T-helper 2 cell treated with Interferon-gamma antibody and Interleukin-4, amounts not matched to agents 5 μg/mL and 100 μg/mL, for 36 hours (primary cell): ENCODE measurements at regions not wholly inside any gene's neighbourhood (a gene's known extent, or its start where the extent isn't known, plus 50 kb on each side); places are given as distances from the start of the nearest gene placed in this dataset.

ENCODE experiments used
- DNase-seq: peaks from one replicate; pipeline ENCODE4 v3.0.0; 2021; ENCODE audit warnings: low spot score
- H3K27ac Mint-ChIP-seq: one replicate; pipeline ENCODE4 v1.8.0; 2021; ENCODE audit warnings: mild to moderate bottlenecking, mixed read lengths
- H3K27me3 Mint-ChIP-seq: one replicate; pipeline ENCODE4 v1.8.0; 2021; ENCODE audit warnings: low read depth, mixed read lengths
- H3K36me3 Mint-ChIP-seq: one replicate; pipeline ENCODE4 v1.8.0; 2021; ENCODE audit warnings: low read depth, mixed read lengths
- H3K4me1 Mint-ChIP-seq: one replicate; pipeline ENCODE4 v1.8.0; 2021; ENCODE audit warnings: low read depth, mixed read lengths
- H3K4me3 Mint-ChIP-seq: one replicate; pipeline ENCODE4 v1.8.0; 2022; ENCODE audit warnings: mild to moderate bottlenecking, moderate library complexity, mixed read lengths
- H3K9me3 Mint-ChIP-seq: one replicate; pipeline ENCODE4 v1.8.0; 2021; ENCODE audit warnings: mixed read lengths

- H3K9me3 Mint-ChIP-seq, result no peaks in the 10 kb centered on the region
- no peaks in the 10 kb centered on the region for H3K27me3 Mint-ChIP-seq
- H3K27ac Mint-ChIP-seq, result no peak overlapping the region
- no peaks in the 10 kb centered on the region for H3K36me3 Mint-ChIP-seq
- no peak overlapping the region for H3K4me3 Mint-ChIP-seq
- no peak for DNase-seq
- H3K4me1 Mint-ChIP-seq, result peaks cover 6% of the 10 kb centered on the region
These were observed 114.5 kb downstream of the DACT1 start for GRCh38 chr14:58752289-58752688.

GRCh38 chr14:58752771-58753201 lies 115.0 kb downstream of the DACT1 start:
- Mint-ChIP-seq H3K27ac (no peak overlapping the region), H3K4me1 (peaks cover 6% of the 10 kb centered on the region), H3K4me3 (no peak overlapping the region), H3K36me3 (no peaks in the 10 kb centered on the region), H3K9me3 (no peaks in the 10 kb centered on the region), H3K27me3 (no peaks in the 10 kb centered on the region)
- no peak for DNase-seq

DNA sequence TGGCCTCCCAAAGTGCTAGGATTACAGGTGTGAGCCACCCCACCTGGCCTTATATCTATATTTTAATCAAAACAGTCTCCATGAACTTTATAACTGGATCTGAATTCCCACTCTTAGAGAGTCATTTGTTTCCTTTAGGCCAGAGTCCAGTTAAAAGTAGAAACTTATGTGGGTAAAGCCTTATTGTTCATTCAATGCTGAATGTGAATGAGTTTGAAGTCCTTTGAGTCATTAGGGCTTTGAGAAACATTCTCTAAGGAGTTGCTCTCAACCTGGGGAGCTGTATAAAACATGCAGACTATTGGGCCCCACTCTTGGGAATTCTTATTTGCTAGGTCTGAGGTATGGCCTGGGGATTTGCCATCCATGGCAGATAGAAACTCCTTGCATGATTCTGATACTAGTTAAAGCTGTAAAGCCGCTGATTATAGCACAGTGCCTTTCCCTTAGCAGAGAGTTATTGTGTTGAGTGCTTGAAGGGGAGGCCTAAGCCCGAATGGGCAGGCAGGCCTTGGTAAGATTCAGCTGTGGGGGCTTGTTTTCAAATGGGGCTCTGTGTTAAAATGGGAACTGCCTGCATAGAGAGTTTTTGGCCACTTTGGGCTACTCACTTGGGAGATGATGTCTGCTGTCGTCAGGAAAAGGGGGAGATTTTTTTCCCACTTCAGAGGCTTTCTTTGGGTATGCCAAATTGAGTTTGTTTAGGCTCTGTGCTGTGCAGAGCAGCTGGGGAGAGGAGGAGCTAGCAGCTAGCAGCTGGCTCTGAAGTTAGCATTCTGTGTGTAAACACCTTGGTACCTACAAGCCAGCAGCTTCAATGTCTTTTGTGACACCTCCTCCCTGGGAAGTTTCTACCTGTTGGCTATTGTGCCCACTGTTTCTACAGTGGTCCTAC lies 117.5 kb downstream of the DACT1 start:
- Mint-ChIP-seq H3K27me3 (no peaks in the 10 kb centered on the region), H3K4me1 (no peaks in the 10 kb centered on the region), H3K27ac (no peak overlapping the region), H3K4me3 (no peak overlapping the region), H3K9me3 (no peaks in the 10 kb centered on the region), H3K36me3 (no peaks in the 10 kb centered on the region)
- no peak for DNase-seq

DNA sequence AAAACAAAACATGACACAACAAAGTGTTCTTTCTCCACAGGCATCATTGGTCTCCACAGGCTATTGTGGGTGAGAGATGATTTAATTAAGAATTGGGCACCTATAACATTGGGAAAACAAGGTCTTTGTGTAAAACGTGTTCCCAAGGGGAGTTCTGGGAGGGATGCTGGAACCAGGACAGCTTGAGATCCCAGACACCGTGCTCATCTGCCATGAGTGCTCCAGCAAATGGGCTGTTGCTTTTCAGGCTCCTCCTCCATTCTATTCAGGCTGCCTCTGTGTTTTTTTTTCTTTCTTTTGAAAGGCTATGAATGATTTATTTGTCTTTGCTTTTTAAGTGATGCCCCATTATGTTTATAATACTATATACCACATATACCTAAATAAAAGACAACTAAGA lies 122.4 kb downstream of the DACT1 start:
- H3K36me3 Mint-ChIP-seq, result no peaks in the 10 kb centered on the region
- H3K27me3 Mint-ChIP-seq, result no peaks in the 10 kb centered on the region
- H3K9me3 Mint-ChIP-seq, result no peaks in the 10 kb centered on the region
- H3K27ac Mint-ChIP-seq, result no peak overlapping the region
- no peaks in the 10 kb centered on the region for H3K4me1 Mint-ChIP-seq
- no peak overlapping the region for H3K4me3 Mint-ChIP-seq
- DNase-seq, result no peak

DNA sequence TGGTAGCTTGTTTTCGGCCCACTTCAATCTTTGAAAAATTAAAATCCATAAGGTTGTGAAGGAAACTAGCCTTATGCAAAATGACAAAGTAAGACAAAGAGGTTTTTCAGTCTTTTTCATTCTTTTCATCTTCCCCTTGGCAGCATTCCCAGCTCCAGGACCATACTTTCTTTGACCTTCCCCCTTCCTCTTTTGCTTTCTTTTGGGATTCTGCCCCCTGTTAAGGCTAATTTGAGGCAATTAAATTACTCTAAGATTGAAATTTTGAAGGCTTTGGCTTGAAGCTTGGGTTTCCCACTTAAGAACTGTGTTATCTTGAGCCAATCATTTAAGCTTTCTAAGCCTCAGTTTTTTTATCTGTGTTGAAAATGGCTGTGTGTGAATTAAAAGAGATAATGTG lies 124.9 kb downstream of the DACT1 start:
- no peaks in the 10 kb centered on the region for H3K27me3 Mint-ChIP-seq
- no peaks in the 10 kb centered on the region for H3K36me3 Mint-ChIP-seq
- DNase-seq, result no peak
- H3K27ac Mint-ChIP-seq, result no peak overlapping the region
- no peak overlapping the region for H3K4me3 Mint-ChIP-seq
- H3K4me1 Mint-ChIP-seq, result no peaks in the 10 kb centered on the region
- no peaks in the 10 kb centered on the region for H3K9me3 Mint-ChIP-seq

DNA sequence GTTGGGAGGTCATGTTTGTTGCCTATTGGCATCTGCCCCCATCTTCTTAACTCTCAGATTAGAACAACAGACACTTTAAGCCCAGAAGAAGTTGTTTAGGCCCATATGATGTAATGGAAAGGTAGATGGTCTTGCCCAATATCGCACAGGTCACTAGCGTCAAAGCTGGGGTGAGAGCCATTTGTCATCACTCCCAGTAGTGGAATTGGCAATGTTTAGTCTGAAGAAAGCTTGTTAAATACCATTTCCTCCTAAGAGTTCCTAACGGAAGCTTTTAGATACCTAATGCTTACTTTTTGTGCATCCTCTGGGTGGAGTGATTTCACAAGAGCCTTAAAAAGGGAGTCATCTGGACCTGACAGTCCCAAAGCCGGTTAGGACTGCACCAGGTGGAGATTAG lies 125.4 kb downstream of the DACT1 start:
- Mint-ChIP-seq H3K9me3 (no peaks in the 10 kb centered on the region), H3K27ac (no peak overlapping the region), H3K4me1 (no peaks in the 10 kb centered on the region), H3K27me3 (no peaks in the 10 kb centered on the region), H3K4me3 (no peak overlapping the region), H3K36me3 (no peaks in the 10 kb centered on the region)
- DNase-seq, result no peak

GRCh38 chr14:58765418-58765831 lies 127.7 kb downstream of the DACT1 start:
- Mint-ChIP-seq H3K4me1 (no peaks in the 10 kb centered on the region), H3K27me3 (no peaks in the 10 kb centered on the region), H3K4me3 (no peak overlapping the region), H3K36me3 (no peaks in the 10 kb centered on the region), H3K9me3 (no peaks in the 10 kb centered on the region), H3K27ac (no peak overlapping the region)
- DNase-seq, result no peak

DNA sequence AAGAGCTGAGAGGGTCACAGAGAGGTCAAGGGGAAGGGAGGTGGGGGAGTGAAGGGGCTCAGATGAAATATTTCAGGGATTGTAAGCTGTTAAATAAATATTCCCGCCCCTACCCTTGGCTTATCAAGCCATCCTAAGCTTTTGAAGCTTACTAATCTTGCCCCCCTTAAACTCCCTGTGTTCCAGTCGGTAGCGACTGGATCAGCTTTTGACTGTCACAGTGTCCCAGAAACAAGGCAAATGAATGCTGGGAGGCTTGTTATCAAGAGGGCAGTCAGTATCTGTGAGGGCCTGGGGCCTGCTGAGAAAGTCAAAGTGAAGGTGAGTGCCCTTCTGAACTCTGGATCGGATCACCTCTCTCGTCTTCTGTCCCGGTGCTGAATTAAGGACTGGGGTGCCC lies 128.1 kb downstream of the DACT1 start:
- Mint-ChIP-seq H3K4me1 (no peaks in the 10 kb centered on the region), H3K9me3 (no peaks in the 10 kb centered on the region), H3K27me3 (no peaks in the 10 kb centered on the region), H3K4me3 (no peak overlapping the region), H3K36me3 (no peaks in the 10 kb centered on the region), H3K27ac (no peak overlapping the region)
- DNase-seq, result no peak

DNA sequence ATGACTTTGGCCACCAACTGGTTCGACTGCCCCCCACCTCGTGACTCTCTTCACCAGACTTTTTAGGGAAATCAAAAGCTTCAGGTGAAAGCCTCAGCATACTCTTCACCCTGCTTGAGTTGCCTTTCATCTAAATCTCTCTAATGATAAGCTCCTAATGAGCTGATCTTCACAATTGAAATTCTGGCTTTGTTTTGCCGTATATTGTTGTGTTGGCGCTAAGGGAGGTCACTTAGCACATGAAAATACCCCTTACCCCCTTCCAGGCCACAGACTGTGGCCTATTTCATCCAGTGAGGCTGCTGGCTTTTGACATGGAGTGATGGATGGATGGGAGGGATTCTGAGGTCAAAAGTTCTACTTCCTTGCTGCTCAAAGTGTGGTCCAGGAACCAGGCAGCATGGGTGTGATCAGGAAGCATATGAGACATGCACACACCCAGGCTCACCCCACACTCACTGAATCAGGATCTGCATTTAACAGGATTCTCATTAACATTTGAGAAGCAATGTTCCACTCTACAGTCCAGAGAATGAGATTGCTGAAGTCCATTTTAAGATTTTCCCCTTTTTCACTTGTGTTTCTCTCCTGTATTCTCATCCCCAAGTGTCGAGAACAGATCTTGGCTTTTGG lies 131.4 kb downstream of the DACT1 start:
- Mint-ChIP-seq H3K36me3 (no peaks in the 10 kb centered on the region), H3K27me3 (no peaks in the 10 kb centered on the region), H3K27ac (no peak overlapping the region), H3K4me3 (no peak overlapping the region), H3K4me1 (no peaks in the 10 kb centered on the region), H3K9me3 (no peaks in the 10 kb centered on the region)
- DNase-seq, result no peak

DNA sequence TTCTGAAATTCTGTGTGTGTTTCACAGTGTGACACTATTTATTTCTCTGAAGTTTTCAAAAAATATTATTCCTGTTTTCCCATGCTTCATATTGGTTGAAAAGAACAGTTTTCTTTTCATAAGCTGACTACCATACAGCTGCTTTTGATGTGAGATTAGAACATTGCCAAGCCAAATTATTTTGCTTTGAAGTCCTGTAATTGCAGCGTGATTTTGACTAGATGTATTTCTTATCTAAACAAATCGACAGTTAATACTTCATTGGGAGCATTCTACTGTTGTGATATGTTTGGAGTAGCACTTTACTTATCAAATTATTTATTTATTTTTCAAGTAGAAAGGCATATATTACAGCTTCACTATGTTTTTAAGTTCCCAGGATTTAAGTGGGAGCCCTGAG lies 132.0 kb downstream of the DACT1 start:
- Mint-ChIP-seq H3K27ac (no peak overlapping the region), H3K9me3 (no peaks in the 10 kb centered on the region), H3K36me3 (no peaks in the 10 kb centered on the region), H3K4me1 (no peaks in the 10 kb centered on the region), H3K27me3 (no peaks in the 10 kb centered on the region), H3K4me3 (no peak overlapping the region)
- no peak for DNase-seq

DNA sequence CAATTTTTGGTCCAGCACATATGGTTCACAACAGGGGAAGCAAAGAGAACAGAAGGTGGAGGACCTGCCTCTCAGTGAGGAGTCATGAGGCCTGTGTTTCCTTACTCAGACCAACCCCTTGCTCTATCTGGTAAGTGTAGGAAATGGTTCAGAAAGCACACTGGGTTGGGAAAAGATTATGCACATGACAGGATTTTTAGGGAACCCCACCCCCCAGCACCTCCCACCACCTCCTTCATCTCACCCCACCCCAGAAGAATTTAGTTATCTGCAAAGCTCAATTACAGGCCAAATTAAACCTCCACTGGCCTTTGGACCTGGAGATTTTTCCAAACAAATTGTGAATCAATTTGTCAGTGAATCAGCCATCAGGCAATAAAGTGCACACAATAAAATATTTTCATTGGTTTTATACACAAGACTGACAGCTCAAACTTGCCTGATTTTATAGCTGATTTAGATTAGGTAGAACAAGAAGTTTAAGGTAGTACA lies 132.8 kb downstream of the DACT1 start:
- H3K36me3 Mint-ChIP-seq, result no peaks in the 10 kb centered on the region
- no peak overlapping the region for H3K27ac Mint-ChIP-seq
- H3K27me3 Mint-ChIP-seq, result no peaks in the 10 kb centered on the region

DNA sequence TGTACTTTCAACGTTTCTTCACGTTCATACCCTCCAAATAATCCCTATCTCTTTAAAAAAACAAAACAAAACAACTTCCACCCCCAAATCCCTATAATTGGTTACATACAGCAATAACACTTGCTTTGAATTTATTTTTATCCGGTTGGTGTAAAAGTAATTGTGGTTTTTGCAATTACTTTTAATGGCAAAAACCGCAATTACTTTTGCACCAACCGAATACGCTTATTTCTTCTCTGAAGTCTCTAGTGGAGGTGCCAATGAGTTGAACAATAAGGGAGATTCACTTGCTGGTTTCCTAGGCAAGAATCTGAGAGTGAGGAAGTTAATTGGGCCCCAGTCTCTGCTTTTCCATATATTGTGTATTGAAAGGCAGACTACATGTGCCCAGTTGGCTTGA lies 133.3 kb downstream of the DACT1 start:
- Mint-ChIP-seq H3K9me3 (no peaks in the 10 kb centered on the region), H3K27me3 (no peaks in the 10 kb centered on the region), H3K4me3 (no peak overlapping the region), H3K27ac (no peak overlapping the region), H3K4me1 (no peaks in the 10 kb centered on the region), H3K36me3 (no peaks in the 10 kb centered on the region)
- no peak for DNase-seq

More for the DNA sequence above, 132.8 kb downstream of the DACT1 start:
- H3K9me3 Mint-ChIP-seq, result no peaks in the 10 kb centered on the region
- no peaks in the 10 kb centered on the region for H3K4me1 Mint-ChIP-seq
- H3K4me3 Mint-ChIP-seq, result no peak overlapping the region
- no peak for DNase-seq

DNA sequence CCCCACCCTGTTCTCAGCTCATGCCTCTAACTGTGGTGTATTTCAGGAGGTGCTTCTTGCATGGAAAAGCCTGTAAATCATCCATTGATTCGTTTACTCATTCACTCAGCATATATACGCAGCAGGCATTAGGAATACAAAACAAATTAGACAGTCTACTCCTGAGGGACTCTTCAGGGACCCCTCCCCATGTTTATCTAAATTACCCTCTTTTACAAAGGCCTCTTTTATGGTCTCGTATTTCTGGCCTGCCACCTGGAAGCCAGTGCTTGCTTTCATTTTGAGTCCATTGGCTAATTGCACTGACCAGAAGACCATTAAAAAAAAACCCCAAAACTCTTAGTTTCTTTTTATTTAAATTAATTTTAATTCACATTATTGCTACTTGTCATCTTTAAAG lies 134.4 kb downstream of the DACT1 start:
- no peak for DNase-seq
- Mint-ChIP-seq H3K4me3 (no peak overlapping the region), H3K36me3 (no peaks in the 10 kb centered on the region), H3K4me1 (peaks cover 1% of the 10 kb centered on the region), H3K27me3 (no peaks in the 10 kb centered on the region), H3K27ac (no peak overlapping the region), H3K9me3 (no peaks in the 10 kb centered on the region)

GRCh38 chr14:58772794-58773620 lies 135.2 kb downstream of the DACT1 start:
- H3K36me3 Mint-ChIP-seq, result no peaks in the 10 kb centered on the region
- no peak for DNase-seq
- no peak overlapping the region for H3K27ac Mint-ChIP-seq
- no peak overlapping the region for H3K4me3 Mint-ChIP-seq
- peaks cover 1% of the 10 kb centered on the region for H3K4me1 Mint-ChIP-seq
- no peaks in the 10 kb centered on the region for H3K9me3 Mint-ChIP-seq
- no peaks in the 10 kb centered on the region for H3K27me3 Mint-ChIP-seq
